CD14-positive monocyte (primary cell): ENCODE measurements at regions not wholly inside any gene's neighbourhood (a gene's known extent, or its start where the extent isn't known, plus 50 kb on each side); places are given as distances from the start of the nearest gene placed in this dataset.

Experiments
- DNase-seq, 3 donors: peaks; one replicate each; pipeline ENCODE4 v3.0.0-alpha.2; 2011 to 2022
- H2AFZ ChIP-seq: 2 replicates; pipeline ENCODE4 v1.6.0; 2012; ENCODE audit warnings: mild to moderate bottlenecking, low read depth, low read length, inconsistent platforms; ENCODE audit not compliant: insufficient read depth, poor library complexity, severe bottlenecking
- H3K27ac ChIP-seq, 2 donors: 1 replicate in 1 of 2; 2 replicates in 1 of 2; pipeline ENCODE4 v1.5.1; 2012 to 2013; ENCODE audit warnings: low read length in 2 of 2, control low read depth in 1 of 2, inconsistent platforms in 1 of 2, low read depth in 1 of 2, mild to moderate bottlenecking in 1 of 2
- H3K27me3 ChIP-seq, 2 donors: one replicate each; pipeline versions ENCODE4 v1.6.0 to v1.6.1; 2011 to 2013; ENCODE audit warnings: low read length in 2 of 2; ENCODE audit not compliant: control insufficient read depth in 2 of 2, insufficient read depth in 2 of 2
- H3K36me3 ChIP-seq, 2 donors: replicated peaks in 1 of 2; 1 replicate in 1 of 2; 2 replicates in 1 of 2; pipeline versions ENCODE4 v1.5.1 to v1.6.1; 2012 to 2013; ENCODE audit warnings: low read length in 2 of 2, control low read depth in 1 of 2, inconsistent platforms in 1 of 2, mild to moderate bottlenecking in 1 of 2; ENCODE audit not compliant: insufficient read depth in 2 of 2, control insufficient read depth in 1 of 2
- H3K4me1 ChIP-seq, 2 donors: 1 replicate in 1 of 2; 2 replicates in 1 of 2; pipeline versions ENCODE4 v1.5.1 to v1.6.1; 2012 to 2013; ENCODE audit warnings: low read length in 2 of 2, control low read depth in 1 of 2, inconsistent platforms in 1 of 2, mild to moderate bottlenecking in 1 of 2, moderate library complexity in 1 of 2; ENCODE audit not compliant: insufficient read depth in 2 of 2, control insufficient read depth in 1 of 2
- H3K4me2 ChIP-seq: replicated peaks from 2 replicates; pipeline ENCODE3; 2012; ENCODE audit warnings: low read length, moderate library complexity, mild to moderate bottlenecking; ENCODE audit not compliant: poor library complexity, severe bottlenecking; ENCODE audit errors: extremely low read depth
- H3K4me3 ChIP-seq, 3 experiments: fragments of 200-600 bp in 1 of 3; sonication (generic) in 1 of 3; replicated peaks in 1 of 3; 1 replicate in 2 of 3; 2 replicates in 1 of 3; pipeline ENCODE4 v1.5.1; 2011 to 2013; ENCODE audit warnings: low read length in 3 of 3, mild to moderate bottlenecking in 3 of 3, control low read depth in 2 of 3, low read depth in 2 of 3, inconsistent platforms in 1 of 3, moderate library complexity in 1 of 3
- H3K79me2 ChIP-seq: 2 replicates; pipeline ENCODE4 v1.6.0; 2012; ENCODE audit warnings: mild to moderate bottlenecking, control low read depth, inconsistent platforms, low read length, moderate library complexity; ENCODE audit not compliant: insufficient read depth
- H3K9ac ChIP-seq: 2 replicates; pipeline ENCODE4 v1.6.0; 2017; ENCODE audit warnings: low read length, mild to moderate bottlenecking; ENCODE audit not compliant: insufficient read depth, poor library complexity, severe bottlenecking
- H3K9me3 ChIP-seq, 2 donors: replicated peaks in 1 of 2; 1 replicate in 1 of 2; 2 replicates in 1 of 2; pipeline versions ENCODE4 v1.5.1 to v1.6.1; 2012 to 2013; ENCODE audit warnings: low read length in 2 of 2, control low read depth in 1 of 2; ENCODE audit not compliant: control insufficient read depth in 1 of 2, insufficient read depth in 1 of 2
- H4K20me1 ChIP-seq: 2 replicates; pipeline ENCODE4 v1.6.0; 2012; ENCODE audit warnings: mild to moderate bottlenecking, low read length, control low read depth, moderate library complexity; ENCODE audit not compliant: insufficient read depth
- H3K27ac Mint-ChIP-seq, 7 donors: one replicate each; pipeline ENCODE4 v1.8.0; 2020; ENCODE audit warnings: mild to moderate bottlenecking in 7 of 7, mixed read lengths in 7 of 7, moderate library complexity in 6 of 7, inconsistent platforms in 2 of 7
- H3K27me3 Mint-ChIP-seq, 3 donors: one replicate each; pipeline ENCODE4 v1.8.0; 2021 to 2022; ENCODE audit warnings: low read depth in 3 of 3, mild to moderate bottlenecking in 3 of 3, mixed read lengths in 3 of 3, moderate library complexity in 3 of 3, inconsistent platforms in 1 of 3
- H3K36me3 Mint-ChIP-seq, 2 donors: one replicate each; pipeline ENCODE4 v1.8.0; 2020; ENCODE audit warnings: mixed read lengths in 2 of 2, inconsistent platforms in 1 of 2, mild to moderate bottlenecking in 1 of 2
- H3K4me1 Mint-ChIP-seq: one replicate; pipeline ENCODE4 v1.8.0; 2020; ENCODE audit warnings: mild to moderate bottlenecking, mixed read lengths
- H3K4me3 Mint-ChIP-seq, 2 donors: one replicate each; pipeline ENCODE4 v1.8.0; 2020; ENCODE audit warnings: mild to moderate bottlenecking in 2 of 2, mixed read lengths in 2 of 2, moderate library complexity in 1 of 2
- H3K9me3 Mint-ChIP-seq, 7 donors: one replicate each; pipeline ENCODE4 v1.8.0; 2020 to 2022; ENCODE audit warnings: mixed read lengths in 7 of 7, mild to moderate bottlenecking in 6 of 7, moderate library complexity in 6 of 7, inconsistent platforms in 2 of 7
- CTCF ChIP-seq: fragments of 200-600 bp; IDR thresholded peaks from one replicate; pipeline ENCODE4 v1.8.0; 2022; ENCODE audit warnings: antibody characterized with exemption, mild to moderate bottlenecking
- WGBS: methylation state at CpG from one replicate; pipeline ENCODE4 v1.1.5; 2013; ENCODE audit warnings: missing lambda C conversion rate; ENCODE audit not compliant: insufficient coverage; 5-methylcytosine and 5-hydroxymethylcytosine counted together
- intact Hi-C, 2 donors: fragments of 100-400 bp; cut with micrococcal nuclease; formaldehyde crosslinking; loops; one replicate each; pipeline versions ENCODE4 v1.15.0 to v1.15.1; 2023

- H4K20me1 ChIP-seq, result no peaks in the 10 kb centered on the region
- H3K4me1 Mint-ChIP-seq, result peaks cover 60% of the 10 kb centered on the region
- H3K4me1 ChIP-seq, result peaks cover 29 to 51% of the 10 kb centered on the region in 2 donors
These were observed 308.7 kb downstream of the LPIN1 start for GRCh38 chr2:12054956-12055618.

More at GRCh38 chr2:12054956-12055618, 308.7 kb downstream of the LPIN1 start:
- Histone ChIP-seq H3K4me2 (no peak overlapping the region), H3K79me2 (no peaks in the 10 kb centered on the region), H2AFZ (no peak overlapping the region), H3K36me3 (no peaks in the 10 kb centered on the region), H3K4me3 (no peak overlapping the region), H3K9ac (no peak overlapping the region), H3K27ac (no peak overlapping the region), H3K27me3 (peaks cover 0 to 2% of the 10 kb centered on the region in 2 donors), H3K9me3 (no peaks in the 10 kb centered on the region)
- H3K27me3 Mint-ChIP-seq, result peaks cover 2 to 21% (median 18%) of the 10 kb centered on the region in 3 donors
- intact Hi-C loops, result loop anchor here in 1 of 2 donors (10.0 kb wide), 1 partner anchor 100 kb away; no protein-coding TSS in a partner anchor
- peak overlapping the region in 2 of 7 donors; percentile 8 to 13 for H3K27ac Mint-ChIP-seq
- TF ChIP-seq CTCF, result no peak
- peak overlapping the region in 1 of 2 donors; percentile 43 for H3K4me3 Mint-ChIP-seq
- DNase-seq, result no peak
- H3K9me3 Mint-ChIP-seq, result peaks cover 0 to 5% (median 2%) of the 10 kb centered on the region in 7 donors
- WGBS, result no CpG with 5 or more reads among the region's 3 CpGs
- peaks cover 3 to 5% of the 10 kb centered on the region in 2 donors for H3K36me3 Mint-ChIP-seq
